GM12891 (cell line): ENCODE measurements at regions not wholly inside any gene's neighbourhood (a gene's known extent, or its start where the extent isn't known, plus 50 kb on each side); places are given as distances from the start of the nearest gene placed in this dataset.

Experiments used
- DNase-seq: peaks from one replicate; pipeline ENCODE4 v3.0.0; 2011; ENCODE audit warnings: low spot score; ENCODE audit not compliant: insufficient read length
- FAIRE-seq: peaks from 2 replicates; lab custom pipeline; 2011; peaks lifted over from hg19 to GRCh38; lab: Jason Lieb, UNC
- PAX5 ChIP-seq: IDR thresholded peaks from 2 replicates; pipeline ENCODE4 v1.6.1; 2011; ENCODE audit warnings: low read length, moderate library complexity, mild to moderate bottlenecking; ENCODE audit not compliant: insufficient read depth, severe bottlenecking
- POLR2A ChIP-seq: IDR thresholded peaks from 2 replicates; pipeline ENCODE4 v1.6.1; 2011; ENCODE audit warnings: low read depth, low read length, control low read depth
- POLR2AphosphoS5 ChIP-seq: IDR thresholded peaks from 2 replicates; pipeline ENCODE4 v1.6.1; 2011; ENCODE audit warnings: low read depth, low read length, control low read depth
- POU2F2 ChIP-seq: IDR thresholded peaks from 2 replicates; pipeline ENCODE4 v1.6.1; 2011; ENCODE audit warnings: low read depth, mild to moderate bottlenecking, control low read depth, low read length, moderate library complexity
- SPI1 ChIP-seq: IDR thresholded peaks from 2 replicates; pipeline ENCODE4 v1.6.1; 2011; ENCODE audit warnings: low read depth, low read length, control low read depth
- TAF1 ChIP-seq: IDR thresholded peaks from 2 replicates; pipeline ENCODE4 v1.6.1; 2011; ENCODE audit warnings: low read depth, low read length, control low read depth

- TF ChIP-seq PAX5 (no peak), POLR2AphosphoS5 (no peak)
- FAIRE-seq (no peak), DNase-seq (no peak)
Observed at GRCh38 chr2:145755019-145755837, 1235.3 kb upstream of the ZEB2 start.

DNA sequence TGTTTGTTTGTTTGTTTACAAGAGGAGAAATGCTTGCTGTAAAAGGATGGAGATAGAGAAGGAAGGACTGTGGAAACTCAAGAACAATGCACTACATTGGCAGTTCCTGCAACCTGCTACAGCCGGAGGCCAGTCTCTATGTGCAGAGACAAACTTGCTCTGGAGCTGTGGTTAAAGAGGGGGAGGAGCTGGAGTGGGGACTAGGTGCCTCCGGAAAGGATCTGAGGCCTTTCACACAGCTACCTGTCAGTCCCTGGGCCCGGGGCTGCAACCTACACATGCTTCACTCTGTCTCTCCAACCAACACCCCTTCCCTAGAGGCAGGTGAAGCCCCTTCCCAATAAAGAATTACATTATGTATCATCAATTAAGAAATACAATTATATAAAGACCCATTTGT lies 1234.0 kb upstream of the ZEB2 start:
- FAIRE-seq (no peak), DNase-seq (no peak)
- TF ChIP-seq PAX5 (no peak), TAF1 (no peak), SPI1 (no peak), POU2F2 (no peak), POLR2A (no peak), POLR2AphosphoS5 (no peak)

GRCh38 chr2:145753041-145753608 lies 1233.2 kb upstream of the ZEB2 start:
- DNase-seq (no peak), FAIRE-seq (no peak)
- TF ChIP-seq POLR2A (no peak), POLR2AphosphoS5 (no peak), TAF1 (no peak), SPI1 (no peak), POU2F2 (no peak), PAX5 (no peak)

DNA sequence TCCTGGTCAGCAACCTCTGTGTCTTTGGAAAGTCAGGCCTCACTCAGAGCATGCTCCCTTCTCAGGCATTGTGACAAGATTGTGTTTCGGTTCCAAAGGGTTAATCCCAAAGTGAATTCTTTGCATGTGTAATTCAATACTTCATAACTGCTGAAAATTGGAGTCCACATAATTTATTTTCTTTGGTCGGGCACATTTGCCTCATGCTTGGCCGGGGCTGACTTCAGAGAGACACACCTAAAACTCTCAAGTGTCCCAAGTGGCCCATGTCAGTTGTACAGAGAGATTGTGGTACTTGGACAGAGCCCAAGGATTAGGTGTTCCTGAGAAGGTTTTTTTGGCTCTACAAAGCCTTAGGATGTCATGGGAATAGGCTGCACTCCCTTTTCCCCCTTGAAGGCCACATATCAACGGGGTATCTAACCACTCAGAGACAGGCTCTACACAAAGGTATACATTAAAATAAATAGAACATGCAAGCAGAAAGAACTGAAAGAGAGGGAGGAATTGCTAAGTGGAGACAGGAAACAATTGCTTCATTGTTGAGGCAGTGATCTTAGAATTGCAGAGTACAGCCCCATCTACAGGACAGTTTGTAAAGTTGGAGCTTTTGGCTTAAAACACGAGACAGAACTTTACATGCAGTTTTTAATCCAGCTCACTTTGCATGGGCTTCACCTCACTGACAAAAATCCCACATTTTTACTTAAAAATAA lies 1232.3 kb upstream of the ZEB2 start:
- TF ChIP-seq POU2F2 (no peak), SPI1 (no peak), PAX5 (no peak), POLR2AphosphoS5 (no peak)
- no peak for FAIRE-seq
- no peak for DNase-seq

- DNase-seq, result no peak
- peak; percentile 93 for FAIRE-seq
- TF ChIP-seq POLR2A (no peak), SPI1 (peak; percentile 98), POLR2AphosphoS5 (no peak), POU2F2 (peak; percentile 90), PAX5 (no peak), TAF1 (no peak)
Observed at GRCh38 chr2:145751629-145752028, 1231.7 kb upstream of the ZEB2 start.

DNA sequence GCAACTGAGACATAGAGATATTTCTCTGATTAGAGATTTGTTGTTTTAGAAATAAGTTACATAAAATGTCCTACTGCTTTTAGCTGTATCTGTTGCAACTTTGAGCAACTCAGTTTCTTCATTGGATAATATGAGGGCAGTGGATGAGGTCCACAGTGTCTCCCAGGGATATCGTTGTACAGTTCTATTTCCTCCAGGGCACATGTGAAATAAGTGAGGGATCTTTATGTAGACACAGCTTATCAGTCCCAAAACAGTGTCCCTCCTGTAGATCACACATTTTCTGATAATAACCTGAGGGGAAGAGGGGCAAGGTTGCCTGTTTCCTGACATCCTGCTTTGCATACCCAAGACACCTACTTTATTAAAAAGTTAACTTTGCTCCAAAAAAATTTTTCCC lies 1231.2 kb upstream of the ZEB2 start:
- no peak for TF ChIP-seq POLR2A
- no peak for TF ChIP-seq TAF1
- TF ChIP-seq POU2F2, result no peak
- DNase-seq (no peak), FAIRE-seq (peak; percentile 57)

DNA sequence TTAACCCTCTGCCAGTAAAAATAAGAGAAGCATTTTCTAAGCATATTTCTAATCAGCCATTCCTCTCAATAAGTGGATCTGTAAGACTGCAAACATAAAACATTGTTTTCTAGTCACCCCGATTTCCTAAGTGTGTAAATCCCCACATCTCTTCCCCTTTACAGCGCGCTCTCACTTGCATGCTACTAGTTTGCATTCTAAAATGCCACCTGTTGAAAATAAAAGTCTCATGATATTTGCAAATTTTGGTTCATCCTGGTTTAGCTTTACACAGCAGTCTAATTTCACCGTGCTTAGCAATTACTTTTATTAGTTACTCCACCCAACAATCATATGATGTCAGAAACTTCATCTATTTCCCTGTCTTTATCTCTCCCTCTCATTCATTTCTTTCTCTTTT lies 1230.7 kb upstream of the ZEB2 start:
- no peak for TF ChIP-seq POLR2A
- TF ChIP-seq SPI1, result no peak
- TF ChIP-seq PAX5, result no peak
- TF ChIP-seq POU2F2, result no peak
- no peak for TF ChIP-seq POLR2AphosphoS5
- TF ChIP-seq TAF1, result no peak
- DNase-seq, result no peak
- no peak for FAIRE-seq

GRCh38 chr2:145750144-145750543 lies 1230.2 kb upstream of the ZEB2 start:
- FAIRE-seq, result no peak
- DNase-seq, result no peak
- no peak for TF ChIP-seq SPI1
- no peak for TF ChIP-seq PAX5
- no peak for TF ChIP-seq POLR2AphosphoS5
- no peak for TF ChIP-seq POU2F2
- no peak for TF ChIP-seq TAF1
- TF ChIP-seq POLR2A, result no peak

GRCh38 chr2:145749556-145749955 lies 1229.6 kb upstream of the ZEB2 start:
- FAIRE-seq (no peak), DNase-seq (no peak)
- TF ChIP-seq PAX5 (no peak), POLR2AphosphoS5 (no peak), TAF1 (no peak), POU2F2 (no peak), POLR2A (no peak), SPI1 (no peak)

DNA sequence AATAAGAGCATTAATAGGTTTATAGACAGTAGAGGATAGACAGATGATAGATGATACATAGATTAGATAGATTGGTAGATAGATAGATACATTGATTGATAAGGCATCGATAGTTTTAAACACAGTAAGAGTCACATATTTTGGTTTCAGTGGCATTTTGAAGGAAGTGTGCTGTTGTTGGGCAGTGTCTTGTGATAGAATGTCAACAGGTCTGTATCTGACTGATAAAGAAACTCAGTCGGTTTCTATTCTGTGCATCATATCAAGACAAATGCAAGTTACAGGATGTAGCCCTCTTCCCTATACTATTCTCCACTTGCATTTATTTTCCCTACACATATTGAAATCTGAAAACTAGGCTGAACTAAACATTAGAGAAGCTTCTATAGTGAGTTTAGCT lies 1229.0 kb upstream of the ZEB2 start:
- DNase-seq, result no peak
- FAIRE-seq, result peak; percentile 66
- no peak for TF ChIP-seq TAF1
- TF ChIP-seq POLR2A, result no peak
- TF ChIP-seq SPI1, result peak; percentile 69
- no peak for TF ChIP-seq PAX5
- TF ChIP-seq POU2F2, result no peak
